ENCODE measurements at regions not wholly inside any gene's neighbourhood (a gene's known extent, or its start where the extent isn't known, plus 50 kb on each side); places are given as distances from the start of the nearest gene placed in this dataset.
"Not testable (repeated sequence)": the region's sequence is repeated elsewhere in the genome, so short reads cannot be mapped to it uniquely, and the experiment has no call there.

DNA sequence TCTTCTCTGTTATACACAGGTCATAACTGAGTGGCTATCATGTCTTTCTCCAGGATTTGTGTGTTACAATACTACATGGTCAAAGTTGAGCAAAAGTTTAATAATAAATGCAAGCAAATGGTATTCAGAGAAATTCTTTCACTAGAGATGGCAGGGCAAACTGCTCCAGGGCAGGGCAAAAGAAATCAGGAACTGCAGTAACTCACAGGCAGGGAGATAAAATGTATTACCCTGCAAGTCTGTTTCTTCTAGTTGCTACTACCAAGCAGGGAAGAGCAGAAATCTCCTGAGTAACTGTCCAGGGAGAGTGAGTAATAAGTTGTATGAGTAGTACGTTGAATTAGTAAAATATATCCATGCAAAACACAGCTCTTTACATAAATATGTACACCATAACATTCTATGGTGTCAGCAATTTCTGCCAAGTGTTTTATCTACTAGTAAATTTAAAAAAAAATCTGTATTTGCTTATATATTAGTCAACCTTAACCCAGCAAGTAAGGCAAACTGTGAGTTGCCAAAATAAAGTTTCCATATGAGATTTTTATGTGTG, 404.1 kb downstream of the ZEB2 start:
- DNase-seq, result no peak

DNA sequence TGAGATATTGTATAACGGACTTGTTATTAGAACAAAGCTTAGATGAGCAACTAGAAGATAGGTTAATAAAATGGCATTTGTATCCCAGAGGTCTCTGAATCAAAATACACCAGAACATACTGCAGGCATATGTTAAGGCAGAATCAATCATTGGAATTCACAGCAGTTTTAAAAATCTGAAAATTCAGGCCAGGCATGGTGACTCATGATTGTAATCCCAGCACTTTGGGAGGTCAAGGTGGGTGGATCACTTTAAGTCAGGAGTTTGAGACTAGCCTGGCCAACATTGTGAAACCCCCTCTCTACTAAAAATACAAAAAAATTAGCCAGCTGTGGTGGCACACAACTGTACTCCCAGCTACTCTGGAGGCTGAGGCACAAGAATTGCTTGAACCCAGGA, 405.2 kb downstream of the ZEB2 start:
- no peak for DNase-seq

DNA sequence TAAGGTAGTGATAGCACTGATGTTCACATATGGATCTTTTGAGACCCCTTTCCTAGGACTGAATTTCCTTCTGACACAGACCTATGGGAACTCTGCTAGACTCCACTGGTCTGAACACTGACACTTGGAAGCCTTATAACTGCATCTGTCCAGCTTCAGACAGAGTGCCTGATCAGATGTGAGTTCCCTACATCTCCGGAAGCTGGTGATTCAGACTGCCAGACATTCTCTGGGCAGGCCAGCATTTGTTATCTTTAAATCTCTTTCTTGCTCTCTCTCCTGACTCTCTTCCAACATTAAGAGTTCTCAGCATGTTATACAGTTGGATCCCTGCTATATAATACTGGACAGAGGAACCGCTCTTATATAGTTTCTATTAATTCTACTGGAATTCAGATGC, 408.5 kb downstream of the ZEB2 start:
- no peak for DNase-seq

DNA sequence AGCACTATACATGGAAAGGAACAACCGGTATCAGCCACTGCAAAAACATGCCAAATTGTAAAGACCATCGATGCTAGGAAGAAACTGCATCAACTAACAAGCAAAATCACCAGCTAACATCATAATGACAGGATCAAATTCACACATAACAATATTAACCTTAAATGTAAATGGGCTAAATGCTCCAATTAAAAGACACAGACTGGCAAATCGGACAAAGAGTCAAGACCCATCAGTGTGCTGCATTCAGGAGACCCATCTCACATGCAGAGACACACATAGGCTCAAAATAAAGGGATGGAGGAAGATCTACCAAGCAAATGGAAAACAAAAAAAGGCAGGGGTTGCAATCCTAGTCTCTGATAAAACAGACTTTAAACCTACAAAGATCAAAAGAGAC, 413.8 kb downstream of the ZEB2 start:
- not testable (repeated sequence) for DNase-seq

DNA sequence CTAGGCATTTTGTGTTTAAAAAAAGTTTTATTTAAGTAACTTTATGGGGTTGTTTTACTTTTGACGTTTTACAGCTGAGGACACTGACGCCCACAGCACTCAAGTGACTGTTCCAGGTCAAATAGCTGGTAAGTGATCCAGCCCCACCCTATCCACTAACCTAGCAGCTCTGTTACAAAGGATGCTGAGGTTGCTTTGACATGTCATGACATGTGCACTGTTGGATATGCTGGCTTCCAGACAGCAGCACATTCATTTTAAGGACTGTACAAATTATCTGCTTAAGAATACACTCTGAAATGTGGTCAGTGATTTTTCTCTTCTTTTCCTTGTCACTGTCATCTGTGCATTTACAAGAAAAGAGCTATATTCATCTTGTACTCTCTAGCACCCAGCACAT, 417.5 kb downstream of the ZEB2 start:
- no peak for DNase-seq

DNA sequence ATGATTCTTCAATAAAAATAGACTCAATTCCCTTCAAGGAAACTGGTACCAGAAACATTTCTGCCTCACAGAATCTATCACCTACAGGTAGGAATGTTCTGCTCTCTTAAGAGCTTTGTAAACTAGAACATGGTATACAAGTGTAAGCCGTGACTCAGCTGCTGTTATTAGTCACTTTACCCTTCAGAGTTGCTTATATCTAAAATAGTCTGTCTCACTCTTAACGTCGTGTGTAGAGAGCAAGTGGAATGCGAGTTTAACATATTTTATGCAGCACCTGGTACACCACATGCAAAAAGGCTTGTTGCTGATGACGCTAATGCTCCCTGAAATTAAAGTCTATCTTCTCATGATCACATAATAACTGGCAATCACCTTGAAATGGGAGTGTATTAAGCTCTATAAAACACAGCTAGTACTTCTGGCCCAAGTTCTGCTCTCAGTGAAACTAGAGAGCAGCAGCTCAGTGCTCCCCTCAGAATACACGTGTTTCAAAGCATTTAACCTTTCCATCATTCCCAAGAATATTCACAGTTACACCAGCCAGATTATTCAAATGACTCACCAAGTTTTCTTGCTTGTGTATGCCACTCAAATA, 420.0 kb downstream of the ZEB2 start:
- no peak for DNase-seq

DNA sequence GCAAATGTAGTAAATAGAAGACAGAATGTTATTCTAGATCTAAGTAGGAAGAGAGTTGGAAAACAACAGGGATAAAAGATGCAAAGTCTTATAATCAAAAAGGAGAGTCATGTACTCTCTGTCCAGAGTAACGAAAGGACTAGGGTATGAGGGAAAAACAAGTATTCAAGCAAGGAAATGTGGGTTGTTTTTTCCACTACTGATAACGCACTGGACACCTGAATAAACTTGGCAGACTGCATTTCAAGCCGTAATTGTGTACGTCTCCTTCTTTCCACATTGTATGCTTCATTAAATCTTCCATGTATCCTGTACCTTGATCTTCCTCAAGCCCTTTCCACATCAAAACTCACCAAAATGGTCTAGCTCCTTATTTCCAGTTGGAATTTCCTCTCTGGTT, 420.6 kb downstream of the ZEB2 start:
- no peak for DNase-seq

DNA sequence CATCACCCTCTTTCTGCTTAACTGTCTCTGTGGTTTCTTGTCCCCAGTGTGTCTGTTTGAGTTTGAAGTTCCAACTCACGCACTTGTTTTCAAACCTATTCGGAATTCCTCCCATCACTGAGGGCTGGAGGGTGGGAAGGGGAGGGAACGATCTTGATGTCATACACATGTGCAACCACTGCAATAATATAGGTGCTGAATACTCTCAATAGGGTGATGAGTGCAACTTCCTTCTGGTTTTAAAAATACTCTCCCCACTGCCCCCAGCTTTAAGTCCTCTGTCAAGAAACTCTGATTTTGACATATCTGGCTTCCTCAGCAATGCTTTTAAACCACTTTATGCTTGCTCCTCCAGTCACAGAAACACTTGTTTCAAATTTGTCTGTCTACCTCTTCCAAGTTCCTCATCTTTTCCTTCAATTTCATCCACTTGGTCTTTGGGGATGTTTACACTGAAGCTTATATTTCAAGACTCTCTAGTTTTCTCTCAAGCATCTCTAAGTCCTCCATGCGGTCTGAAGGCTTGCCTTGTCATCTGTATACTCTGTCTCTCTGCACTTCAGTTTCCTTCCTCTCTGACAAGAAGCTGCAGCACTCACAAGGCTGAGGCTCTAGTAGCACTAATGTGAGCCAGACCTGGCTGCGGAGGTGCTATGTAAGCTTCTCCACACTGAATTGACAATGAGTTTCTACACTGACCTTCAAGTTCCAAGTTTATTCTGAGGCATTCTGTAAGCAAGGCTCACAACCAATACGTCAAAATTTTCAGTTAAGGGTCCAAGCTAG, 422.3 kb downstream of the ZEB2 start:
- DNase-seq, result no peak

DNA sequence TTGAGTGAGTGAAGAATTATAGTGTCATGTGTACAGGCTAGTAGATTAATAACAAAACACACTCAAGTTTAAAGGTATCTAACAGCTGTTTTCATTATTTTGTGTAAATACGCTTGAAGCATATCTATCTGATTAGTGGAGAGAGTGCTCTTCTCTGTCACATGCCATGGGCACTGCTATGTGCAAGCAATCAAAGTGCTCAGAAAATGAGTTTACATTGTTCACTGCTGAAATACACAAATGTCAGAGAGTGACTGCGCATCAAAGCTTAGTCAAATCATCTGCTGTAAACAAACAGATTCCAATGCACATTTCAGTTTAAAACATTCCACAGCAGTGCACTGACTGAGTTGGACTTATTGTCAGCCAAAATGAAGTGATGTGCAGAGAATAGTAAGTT, 423.4 kb downstream of the ZEB2 start:
- no peak for DNase-seq

DNA sequence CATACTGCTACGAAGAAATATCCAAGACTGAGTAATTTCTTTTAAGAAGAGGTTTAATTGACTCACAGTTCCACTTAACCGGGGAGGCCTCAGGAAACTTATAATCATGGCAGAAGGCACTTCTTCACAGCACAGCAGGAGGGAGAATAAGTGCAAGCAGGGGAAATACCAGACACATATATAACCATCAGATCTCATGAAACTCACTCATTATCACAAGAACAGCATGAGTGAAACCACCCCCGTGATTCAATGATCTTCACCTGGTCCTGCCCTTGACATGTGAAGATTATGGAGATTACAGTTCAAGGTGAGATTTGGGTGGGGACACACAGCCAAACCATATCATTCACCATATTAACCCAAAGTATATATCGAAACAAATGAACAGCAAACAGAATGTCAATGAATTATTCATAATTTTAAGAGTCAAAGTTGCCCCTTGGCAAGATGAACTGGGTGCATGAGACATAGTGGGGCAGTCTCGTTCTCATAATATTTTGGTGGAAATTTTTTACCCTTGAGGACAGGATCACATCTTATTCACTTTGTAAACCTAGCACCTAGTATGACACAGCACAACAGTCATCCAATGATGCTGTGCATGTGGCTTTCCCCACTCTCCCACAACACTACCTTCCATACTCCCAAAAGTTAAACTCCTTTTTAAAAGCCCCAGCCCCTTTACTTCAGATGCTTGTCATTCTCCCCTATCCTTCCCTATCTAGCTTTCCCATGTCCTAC, 425.3 kb downstream of the ZEB2 start:
- DNase-seq, result no peak

DNA sequence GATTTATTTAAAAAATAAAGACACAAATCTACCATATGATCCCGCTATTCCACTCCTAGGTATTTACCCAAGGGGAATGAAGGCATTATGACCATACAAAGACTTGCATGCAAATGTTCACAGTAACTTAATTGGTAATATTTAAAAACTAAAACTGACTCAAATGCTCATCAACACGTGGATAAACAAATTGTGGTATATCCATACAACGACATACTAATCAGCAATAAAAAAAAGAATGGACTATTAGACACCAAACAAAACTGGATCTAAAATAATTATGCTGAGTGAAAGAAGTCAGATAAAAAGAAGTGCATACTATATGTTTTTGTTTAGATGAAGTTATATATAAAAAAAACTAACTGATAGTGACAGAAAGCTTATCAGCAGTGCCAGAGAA, 428.3 kb downstream of the ZEB2 start:
- DNase-seq, result no peak

DNA sequence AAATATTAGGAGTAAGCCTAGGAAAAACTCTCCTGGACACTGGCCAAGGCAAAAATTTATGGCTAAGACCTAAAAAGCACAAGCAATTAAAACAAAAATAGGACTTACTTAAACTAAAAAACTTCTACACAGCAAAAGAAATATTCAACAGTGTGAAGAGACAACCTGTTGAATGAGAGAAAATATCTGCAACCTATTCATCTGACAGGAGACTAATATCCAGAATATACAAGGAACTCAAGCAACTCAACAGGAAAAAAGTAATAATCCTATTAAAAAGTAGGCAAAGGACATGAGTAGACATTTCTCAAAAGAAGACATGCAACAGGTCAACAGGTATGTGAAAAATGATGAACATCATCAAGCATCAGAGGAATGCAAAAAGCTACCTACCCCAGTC, 431.1 kb downstream of the ZEB2 start:
- DNase-seq, result no peak

DNA sequence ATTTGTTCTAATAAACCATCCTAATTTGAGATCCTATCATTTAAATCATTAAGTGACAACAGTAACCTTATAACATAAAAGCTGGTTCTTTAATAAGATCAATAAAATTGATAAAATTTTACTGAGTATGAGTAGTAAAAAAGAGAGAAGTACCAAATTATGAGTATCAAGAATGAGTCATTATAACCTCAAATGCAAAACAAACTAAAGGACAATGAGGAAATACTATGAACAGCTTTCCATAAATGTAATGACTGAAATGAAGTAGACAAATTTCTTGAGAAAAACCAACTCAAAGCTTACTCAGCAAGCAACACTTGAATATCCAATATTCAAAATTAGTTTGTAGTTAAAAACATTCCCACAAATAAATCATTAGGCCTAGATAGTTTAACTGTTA, 433.0 kb downstream of the ZEB2 start:
- DNase-seq, result peak in 1 of 2 donors; percentile 38

DNA sequence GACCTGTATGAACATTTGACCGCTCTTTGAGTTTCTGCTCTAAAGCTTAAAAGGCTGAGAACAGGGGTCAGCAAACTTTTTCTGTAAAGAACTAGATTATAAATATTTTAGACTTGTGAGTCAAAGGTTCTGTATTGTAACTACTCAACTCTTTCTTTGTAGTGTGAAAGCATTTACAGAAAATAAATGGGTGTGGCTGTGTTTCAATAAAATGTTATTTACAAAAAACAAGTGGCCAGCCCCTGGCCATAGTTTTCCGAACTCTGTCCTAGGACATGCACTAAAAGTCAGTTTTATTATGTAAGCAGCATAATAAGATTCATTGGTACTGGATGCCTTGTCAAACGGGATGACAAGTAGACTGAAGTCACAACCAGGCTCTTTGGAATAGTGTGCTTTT, 434.9 kb downstream of the ZEB2 start:
- no peak for DNase-seq

DNA sequence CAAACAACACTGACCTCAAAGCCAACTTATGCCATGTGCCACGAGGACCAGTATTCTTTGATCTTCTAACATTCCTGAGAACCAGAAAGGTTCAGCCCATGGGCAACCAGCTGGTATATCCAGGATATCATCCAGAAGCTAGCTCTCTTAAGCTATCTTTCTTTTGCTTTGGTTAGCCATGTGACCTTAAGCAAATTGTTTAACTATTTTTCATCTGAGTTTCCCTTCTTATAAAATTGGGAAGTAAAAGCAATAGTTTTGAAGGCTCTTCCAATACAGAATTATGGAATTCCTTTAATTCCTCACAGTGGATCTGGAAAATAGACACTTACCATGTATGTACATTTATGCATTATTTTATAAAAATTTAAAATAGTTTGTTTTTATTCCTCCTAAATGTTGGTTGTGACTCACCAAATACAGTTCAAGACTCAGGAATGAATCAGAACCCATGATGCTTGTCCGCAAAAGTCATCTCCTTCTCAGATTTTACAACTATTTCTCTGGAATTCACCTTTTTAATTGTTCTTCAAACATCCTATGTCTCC, 435.7 kb downstream of the ZEB2 start:
- DNase-seq, result no peak

DNA sequence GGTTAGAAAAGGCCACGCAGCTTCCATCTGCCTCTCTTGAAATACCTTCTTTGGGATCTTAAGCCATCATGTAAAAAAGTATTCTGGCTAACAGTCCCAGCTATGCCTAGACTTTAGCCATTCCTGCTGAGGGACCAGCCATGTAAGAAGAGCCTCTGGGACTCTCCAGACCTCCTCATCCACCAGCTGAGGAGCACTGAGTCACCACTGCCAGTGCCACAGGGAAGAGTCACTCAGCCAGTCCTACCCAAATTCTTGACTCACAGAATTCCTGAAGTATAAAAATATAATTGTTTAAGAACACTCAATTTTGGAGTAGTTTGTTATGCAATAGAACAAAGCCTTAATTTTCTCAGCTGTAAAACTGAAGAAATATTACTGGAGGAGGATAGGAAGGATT, 436.7 kb downstream of the ZEB2 start:
- no peak for DNase-seq

DNA sequence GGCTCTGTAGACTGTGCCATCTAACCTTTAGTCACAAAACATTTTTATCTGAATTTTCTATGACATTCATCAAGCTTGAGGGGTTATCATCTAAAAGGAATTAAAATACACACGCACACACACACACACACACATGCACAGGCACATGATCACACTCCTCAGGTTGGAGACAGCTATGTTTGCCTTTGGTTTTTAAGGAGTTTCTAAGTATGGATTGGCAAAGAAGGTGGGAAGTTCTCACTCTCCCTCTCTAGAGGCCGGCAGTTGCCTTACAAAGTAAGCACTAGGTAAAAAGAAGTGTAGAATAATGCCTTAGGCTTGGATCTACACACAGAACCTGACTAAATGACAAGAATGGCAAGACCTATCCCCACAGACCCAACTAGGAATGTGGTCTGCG, 437.1 kb downstream of the ZEB2 start:
- DNase-seq, result no peak

DNA sequence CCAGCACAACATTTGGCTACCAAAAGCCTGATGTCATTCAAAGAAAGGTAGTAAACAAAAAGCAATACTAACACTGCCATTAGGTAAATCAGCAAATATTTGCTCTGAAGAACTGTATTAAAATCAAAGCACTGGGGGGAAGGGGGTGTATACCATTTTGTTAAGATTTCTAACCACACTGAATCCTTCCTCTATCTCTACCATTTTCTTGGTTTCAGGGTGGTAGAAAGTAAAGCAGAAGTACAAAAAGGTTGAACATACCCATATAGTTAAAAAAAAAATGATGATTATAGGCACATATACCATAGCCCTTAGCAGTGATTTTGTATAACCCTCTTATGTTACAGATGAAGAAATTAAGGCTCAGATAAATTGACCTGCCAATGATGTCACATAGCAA, 437.6 kb downstream of the ZEB2 start:
- no peak for DNase-seq

DNA sequence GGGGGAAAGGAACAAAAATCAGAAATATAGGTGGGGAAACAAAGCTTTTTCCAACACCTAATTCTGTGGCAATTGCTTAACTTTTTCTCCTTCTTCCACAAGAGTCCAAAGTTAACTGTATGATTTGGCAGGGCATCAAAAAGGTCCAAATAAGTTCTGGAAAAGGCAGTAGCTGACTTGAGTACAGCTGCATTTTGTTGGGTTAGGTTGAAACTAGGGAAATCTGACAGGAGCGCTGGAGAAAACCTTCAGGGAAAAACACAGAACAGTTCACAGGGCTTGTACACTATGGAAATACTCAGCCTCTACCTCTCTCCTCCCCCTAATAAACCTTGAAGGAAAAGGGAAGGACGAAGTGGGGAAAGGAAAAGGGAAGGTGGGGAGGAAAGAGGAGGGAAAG, 438.6 kb downstream of the ZEB2 start:
- DNase-seq, result no peak

DNA sequence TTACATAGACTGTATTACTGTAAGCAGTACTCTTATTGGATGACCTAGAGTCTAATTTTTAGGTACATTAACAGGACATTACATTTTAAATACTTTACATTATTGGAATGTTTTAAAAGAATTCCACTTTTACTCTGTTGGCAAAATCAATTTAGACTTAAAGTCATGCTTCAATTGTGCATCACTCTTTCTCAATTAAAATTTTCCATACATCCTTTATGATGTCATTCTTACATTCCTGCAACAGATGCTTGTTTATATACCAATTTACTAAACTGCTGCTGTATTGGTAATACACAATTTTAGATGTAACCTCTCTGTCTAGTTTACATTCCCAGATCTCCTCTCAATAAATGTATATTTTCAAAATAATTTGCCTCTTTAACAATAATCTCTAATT, 440.1 kb downstream of the ZEB2 start:
- no peak for DNase-seq

DNA sequence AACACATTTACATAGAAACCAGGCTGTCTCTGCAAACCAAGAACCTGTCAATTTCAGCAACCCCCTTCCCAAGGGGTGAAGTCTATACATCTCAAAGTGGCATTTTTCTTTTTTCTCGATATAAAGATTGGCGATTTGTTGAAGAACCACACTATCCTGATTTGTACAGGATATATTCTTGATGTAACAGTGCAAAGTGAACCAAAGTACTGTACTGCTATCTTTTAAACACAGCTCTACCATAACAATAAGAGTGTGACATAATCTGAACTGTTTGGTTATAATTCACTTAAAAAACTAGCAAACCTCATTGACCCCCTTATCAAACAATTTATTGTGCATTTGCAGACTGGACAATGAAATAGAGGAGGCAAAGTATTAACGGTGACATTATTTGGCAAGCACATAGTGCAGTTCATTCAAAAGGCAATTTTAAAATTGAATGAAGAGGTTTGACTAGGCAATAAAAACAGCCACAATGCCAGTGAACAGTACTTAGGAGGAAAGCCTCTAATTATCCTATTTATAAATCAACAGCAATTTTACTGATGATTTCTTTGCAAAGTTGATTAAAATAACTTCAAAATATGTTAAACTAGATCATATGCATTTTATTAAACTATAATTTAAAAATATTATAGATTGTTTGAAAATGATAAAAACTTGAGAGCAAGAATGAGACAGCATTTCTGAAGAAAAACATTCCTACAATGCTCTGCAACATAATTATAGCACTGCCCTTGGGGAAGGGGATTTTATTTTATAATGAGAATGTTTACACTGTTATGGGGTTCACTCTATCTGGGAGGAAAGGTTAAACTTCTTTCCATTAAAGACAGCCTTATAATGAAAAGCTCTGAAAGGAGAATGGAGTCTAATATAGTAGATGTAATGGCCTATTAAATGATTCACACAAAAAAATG, 440.9 kb downstream of the ZEB2 start:
- DNase-seq, result no peak

DNA sequence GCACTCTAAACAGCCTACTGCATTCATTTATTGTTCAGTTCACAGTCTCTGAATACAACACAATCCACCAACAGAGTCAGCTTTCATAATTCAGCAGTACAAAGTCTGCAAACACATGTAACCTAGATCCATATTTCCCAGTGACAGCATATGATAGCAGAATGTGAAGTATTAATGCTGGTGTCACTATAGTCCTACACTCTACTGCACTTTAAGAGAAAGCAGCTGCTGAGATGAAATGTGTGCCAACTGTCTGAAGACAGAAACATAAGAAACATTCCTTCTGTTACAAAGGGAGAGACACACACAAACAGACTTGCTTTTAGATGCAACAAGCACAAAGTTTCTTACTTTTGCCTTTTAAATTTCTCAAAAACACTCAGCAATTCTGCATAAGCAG, 441.8 kb downstream of the ZEB2 start:
- DNase-seq, result no peak

All from inflammatory macrophage (primary cell).